Nephron progenitor cell (in vitro differentiated cells): ENCODE measurements at regions not wholly inside any gene's neighbourhood (a gene's known extent, or its start where the extent isn't known, plus 50 kb on each side); places are given as distances from the start of the nearest gene placed in this dataset.
A peak's percentile ranks its signal among the peaks of the same experiment; 100 is the strongest.

Source experiments
- DNase-seq: peaks from one replicate; pipeline ENCODE4 v3.0.0; 2021
- H3K27ac Mint-ChIP-seq: 2 replicates; pipeline ENCODE4 v1.8.0; 2021; ENCODE audit warnings: mild to moderate bottlenecking, moderate library complexity, mixed read lengths
- H3K27me3 Mint-ChIP-seq: 2 replicates; pipeline ENCODE4 v1.8.0; 2021; ENCODE audit warnings: mild to moderate bottlenecking, low read depth, mixed read lengths; ENCODE audit not compliant: poor library complexity
- H3K36me3 Mint-ChIP-seq: 2 replicates; pipeline ENCODE4 v1.8.0; 2021; ENCODE audit warnings: low read depth, mixed read lengths
- H3K4me1 Mint-ChIP-seq: 2 replicates; pipeline ENCODE4 v1.8.0; 2021; ENCODE audit warnings: mixed read lengths
- H3K4me3 Mint-ChIP-seq: 2 replicates; pipeline ENCODE4 v1.8.0; 2021; ENCODE audit warnings: mild to moderate bottlenecking, moderate library complexity, mixed read lengths
- H3K9me3 Mint-ChIP-seq: 2 replicates; pipeline ENCODE4 v1.8.0; 2021; ENCODE audit warnings: mild to moderate bottlenecking, moderate library complexity, mixed read lengths
- TF ChIP-seq, protein P1 (sequence below): fragments of 200-600 bp; sonication (generic); IDR thresholded peaks from 2 replicates; pipeline ENCODE4 v1.5.0; 2021; ENCODE audit warnings: antibody characterized with exemption

DNA sequence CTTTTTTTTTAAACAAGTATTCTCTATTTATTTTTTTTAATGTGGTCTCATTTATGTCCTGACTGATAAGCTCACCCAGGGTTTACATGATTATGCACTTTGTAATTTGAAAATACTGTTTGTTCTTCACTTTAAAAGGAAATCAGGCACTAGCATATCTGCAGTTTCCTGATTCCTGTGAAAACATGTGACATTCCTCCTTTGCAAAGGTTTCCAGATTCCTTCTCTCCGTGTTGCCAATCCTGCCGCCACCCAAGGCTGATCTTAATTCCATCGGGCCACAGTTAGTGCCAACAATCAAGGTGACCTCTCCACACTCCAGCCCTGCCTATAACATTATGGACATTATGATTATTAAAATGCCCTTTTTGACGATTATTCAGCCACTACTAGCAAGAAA lies 225.4 kb downstream of the PCDH7 start:
- Mint-ChIP-seq H3K4me1 (no peaks in the 10 kb centered on the region), H3K9me3 (no peaks in the 10 kb centered on the region), H3K27me3 (no peaks in the 10 kb centered on the region), H3K27ac (no peak overlapping the region), H3K36me3 (no peaks in the 10 kb centered on the region), H3K4me3 (no peak overlapping the region)
- DNase-seq: no peak
- TF ChIP-seq, protein P1, sequence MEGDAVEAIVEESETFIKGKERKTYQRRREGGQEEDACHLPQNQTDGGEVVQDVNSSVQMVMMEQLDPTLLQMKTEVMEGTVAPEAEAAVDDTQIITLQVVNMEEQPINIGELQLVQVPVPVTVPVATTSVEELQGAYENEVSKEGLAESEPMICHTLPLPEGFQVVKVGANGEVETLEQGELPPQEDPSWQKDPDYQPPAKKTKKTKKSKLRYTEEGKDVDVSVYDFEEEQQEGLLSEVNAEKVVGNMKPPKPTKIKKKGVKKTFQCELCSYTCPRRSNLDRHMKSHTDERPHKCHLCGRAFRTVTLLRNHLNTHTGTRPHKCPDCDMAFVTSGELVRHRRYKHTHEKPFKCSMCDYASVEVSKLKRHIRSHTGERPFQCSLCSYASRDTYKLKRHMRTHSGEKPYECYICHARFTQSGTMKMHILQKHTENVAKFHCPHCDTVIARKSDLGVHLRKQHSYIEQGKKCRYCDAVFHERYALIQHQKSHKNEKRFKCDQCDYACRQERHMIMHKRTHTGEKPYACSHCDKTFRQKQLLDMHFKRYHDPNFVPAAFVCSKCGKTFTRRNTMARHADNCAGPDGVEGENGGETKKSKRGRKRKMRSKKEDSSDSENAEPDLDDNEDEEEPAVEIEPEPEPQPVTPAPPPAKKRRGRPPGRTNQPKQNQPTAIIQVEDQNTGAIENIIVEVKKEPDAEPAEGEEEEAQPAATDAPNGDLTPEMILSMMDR: no peak

DNA sequence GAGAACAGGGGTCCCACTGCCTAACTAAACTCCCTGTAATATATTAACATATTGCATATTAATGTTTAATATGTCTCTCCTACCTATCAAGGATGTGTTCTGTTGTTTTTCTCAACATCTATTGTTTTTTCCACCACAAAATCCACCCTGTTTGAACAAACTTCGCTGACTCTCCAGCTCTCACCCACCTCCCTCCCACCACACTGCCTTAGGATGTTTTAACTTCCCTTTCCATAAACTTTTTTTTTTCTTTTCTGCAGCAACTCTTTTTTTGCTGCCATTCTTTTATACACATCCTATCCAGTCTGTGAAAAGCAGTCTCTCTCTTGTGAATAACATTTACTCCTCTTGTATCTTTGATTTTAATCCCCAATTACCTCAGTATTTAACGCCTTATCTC lies 226.1 kb downstream of the PCDH7 start:
- no peak for DNase-seq
- Mint-ChIP-seq H3K4me3 (no peak overlapping the region), H3K9me3 (no peaks in the 10 kb centered on the region), H3K36me3 (no peaks in the 10 kb centered on the region), H3K27ac (peak overlapping the region; percentile 20), H3K4me1 (no peaks in the 10 kb centered on the region), H3K27me3 (no peaks in the 10 kb centered on the region)
- TF ChIP-seq, protein P1: no peak

DNA sequence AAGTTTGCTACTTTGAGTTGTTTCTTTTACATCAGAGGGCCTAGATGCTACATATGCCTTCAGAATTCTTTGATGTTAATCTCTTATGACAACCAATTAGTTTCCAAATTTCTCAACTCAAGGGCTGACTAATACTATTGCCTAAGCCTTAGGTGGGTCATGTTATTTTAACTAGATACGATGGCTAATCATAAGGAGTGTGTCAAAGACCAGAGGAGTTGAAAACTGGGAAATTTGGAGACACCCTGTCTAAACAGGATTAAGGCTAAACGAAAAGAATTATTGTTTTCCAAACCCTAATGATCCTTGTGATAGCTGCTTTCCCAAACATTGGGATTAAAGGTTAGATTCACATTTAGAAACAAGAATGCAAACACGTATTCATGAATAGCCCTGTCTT lies 228.5 kb downstream of the PCDH7 start:
- Mint-ChIP-seq H3K4me3 (no peak overlapping the region), H3K9me3 (no peaks in the 10 kb centered on the region), H3K27me3 (no peaks in the 10 kb centered on the region), H3K4me1 (no peaks in the 10 kb centered on the region), H3K27ac (no peak overlapping the region), H3K36me3 (no peaks in the 10 kb centered on the region)
- TF ChIP-seq, protein P1: no peak
- no peak for DNase-seq

DNA sequence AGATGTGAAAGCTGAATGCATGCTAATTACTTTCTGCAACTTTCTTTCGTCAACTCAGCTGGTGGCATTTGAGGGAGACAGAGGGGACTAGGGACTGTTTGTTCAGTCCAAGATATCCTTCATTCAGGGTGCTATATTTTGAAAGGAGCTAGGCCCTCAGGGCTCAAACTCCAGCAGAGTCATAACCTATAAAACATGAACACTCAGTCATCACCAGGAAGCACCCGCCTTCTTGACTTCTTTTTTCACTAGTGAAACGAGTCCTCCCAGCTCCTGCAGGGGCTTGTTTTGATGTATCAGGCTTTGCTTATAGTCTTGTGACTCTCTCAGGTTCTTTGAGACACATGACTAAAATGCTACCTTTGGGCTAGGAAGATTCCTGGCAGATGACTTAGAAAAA lies 230.6 kb downstream of the PCDH7 start:
- Mint-ChIP-seq H3K27ac (no peak overlapping the region), H3K4me3 (no peak overlapping the region), H3K4me1 (no peaks in the 10 kb centered on the region), H3K36me3 (no peaks in the 10 kb centered on the region), H3K9me3 (no peaks in the 10 kb centered on the region), H3K27me3 (no peaks in the 10 kb centered on the region)
- no peak for DNase-seq
- TF ChIP-seq, protein P1: no peak

DNA sequence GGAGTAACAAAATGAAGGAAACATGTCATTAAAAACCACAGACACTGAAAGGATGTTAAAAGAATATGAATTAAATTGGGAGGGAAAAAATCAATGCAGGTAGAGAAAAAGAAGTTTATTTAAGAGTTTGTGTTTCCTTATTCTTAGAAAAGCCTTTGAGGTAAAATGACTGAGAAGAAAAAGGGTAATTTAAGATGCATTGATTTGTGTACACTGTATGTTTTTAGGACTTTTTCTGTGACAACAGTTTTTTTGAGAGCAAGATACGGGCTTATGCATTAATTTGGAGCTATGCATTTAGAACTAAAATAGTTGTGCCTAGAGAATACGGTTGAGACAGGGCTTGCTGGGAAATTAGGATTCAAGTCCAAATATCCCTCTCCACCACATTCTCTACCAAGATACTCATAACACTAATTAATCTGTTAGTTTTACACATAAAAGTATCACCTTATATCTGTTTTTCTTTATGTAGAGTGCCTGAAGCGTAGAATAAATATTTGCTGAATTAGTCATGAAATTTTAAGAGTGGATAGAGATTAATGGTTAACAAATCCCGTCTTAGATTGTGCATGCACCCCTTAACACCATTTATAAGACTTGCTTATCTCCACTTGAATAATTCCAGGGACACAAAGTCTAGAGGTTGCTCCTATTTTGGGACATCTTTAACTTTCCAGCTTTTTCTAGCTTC lies 232.5 kb downstream of the PCDH7 start:
- Mint-ChIP-seq H3K27ac (no peak overlapping the region), H3K4me1 (no peaks in the 10 kb centered on the region), H3K27me3 (no peaks in the 10 kb centered on the region), H3K36me3 (no peaks in the 10 kb centered on the region), H3K4me3 (no peak overlapping the region), H3K9me3 (no peaks in the 10 kb centered on the region)
- TF ChIP-seq, protein P1: no peak
- DNase-seq: no peak

DNA sequence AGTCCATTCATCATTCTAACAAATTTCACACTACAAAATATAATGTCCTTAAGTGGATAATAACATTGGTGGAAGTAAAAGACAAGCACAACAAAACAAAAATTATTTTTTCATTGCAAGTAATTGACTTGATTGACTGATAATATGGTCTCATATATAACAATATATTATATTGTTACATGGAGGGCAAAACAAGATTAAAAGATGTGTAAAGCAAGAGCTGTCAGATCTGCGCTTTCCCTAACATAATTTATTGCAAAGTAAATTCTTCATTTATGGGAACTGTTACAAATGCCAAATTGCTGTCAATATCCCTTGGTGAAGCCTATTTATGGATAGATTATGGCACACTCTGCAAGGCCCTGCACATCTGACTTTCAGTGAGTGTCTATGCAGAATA lies 233.6 kb downstream of the PCDH7 start:
- Mint-ChIP-seq H3K4me3 (no peak overlapping the region), H3K27me3 (no peaks in the 10 kb centered on the region), H3K27ac (no peak overlapping the region), H3K4me1 (no peaks in the 10 kb centered on the region), H3K9me3 (no peaks in the 10 kb centered on the region), H3K36me3 (no peaks in the 10 kb centered on the region)
- no peak for DNase-seq
- TF ChIP-seq, protein P1: no peak
